ENCODE measurements at regions not wholly inside any gene's neighbourhood (a gene's known extent, or its start where the extent isn't known, plus 50 kb on each side); places are given as distances from the start of the nearest gene placed in this dataset.

DNA sequence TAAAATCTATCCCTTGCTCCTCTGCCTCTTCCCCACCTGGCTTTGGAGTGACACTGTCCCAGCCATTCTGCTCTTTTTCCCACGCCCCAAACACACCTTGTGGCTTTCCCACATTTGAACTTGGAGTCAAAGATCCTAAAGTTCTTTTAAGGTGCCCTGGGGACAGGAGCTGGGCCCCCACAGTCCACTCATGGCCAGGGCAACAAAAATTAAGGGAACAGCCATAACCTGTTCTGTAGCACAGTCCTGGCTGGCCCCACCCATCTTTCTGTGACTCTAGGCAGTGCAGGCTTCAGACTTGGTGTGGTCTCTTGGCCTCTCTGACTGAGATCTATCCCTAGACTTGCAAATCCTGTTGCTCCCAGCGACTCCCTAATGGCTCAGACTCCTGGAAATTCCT is 143.0 kb upstream of the MAGI3 start:
- 52 to 76% (median 73%) methylated on average over 2 of the region's 2 CpGs for WGBS, 3 donors
- no peak for FAIRE-seq

DNA sequence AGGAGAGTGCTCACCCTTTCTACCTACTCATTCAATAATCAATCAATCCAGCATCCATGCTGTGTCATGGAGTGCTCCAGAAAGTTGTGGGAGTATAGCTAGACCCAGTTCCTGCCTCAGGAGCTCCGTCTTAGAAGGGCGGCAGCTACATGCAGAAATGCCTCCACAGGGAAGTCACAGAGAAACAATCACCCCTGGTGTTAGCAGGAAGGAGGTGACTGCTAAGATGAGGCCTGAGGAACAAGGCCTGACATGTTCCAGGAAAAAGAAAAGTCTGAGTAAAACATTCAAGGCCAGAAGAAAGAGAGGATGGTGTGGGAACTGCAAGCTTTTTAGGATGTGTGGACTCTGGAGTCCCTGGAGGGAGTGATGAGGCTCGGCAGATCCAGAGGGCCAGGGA is 142.5 kb upstream of the MAGI3 start:
- peaks cover 0 to 45% (median 3%) of the 10 kb centered on the region in 3 donors for H3K4me1 ChIP-seq (ENCODE audit: control insufficient read depth in 3 of 3, insufficient read depth in 2 of 3, low read depth in 1 of 3, low read length in 2 of 3)
- H3K4me3 ChIP-seq (ENCODE audit: low read depth in 1 of 3, low read length in 3 of 3), result no peak overlapping the region
- WGBS, 3 donors, result 86 to 92% (median 87%) methylated on average over 3 of the region's 3 CpGs
- H3K27me3 ChIP-seq (ENCODE audit: control insufficient read depth in 3 of 3, insufficient read depth in 3 of 3, low read length in 3 of 3), result no peaks in the 10 kb centered on the region
- H3K9me3 ChIP-seq (ENCODE audit: control insufficient read depth in 2 of 2, insufficient read depth in 1 of 2, low read depth in 1 of 2, low read length in 1 of 2), result no peaks in the 10 kb centered on the region
- no peak overlapping the region for H3K27ac ChIP-seq (ENCODE audit: low read depth in 1 of 3, low read length in 2 of 3)
- FAIRE-seq (no peak), DNase-seq (no peak)
- H3K36me3 ChIP-seq (ENCODE audit: control insufficient read depth in 3 of 3, insufficient read depth in 2 of 3, low read depth in 1 of 3, low read length in 3 of 3), result no peaks in the 10 kb centered on the region

More for the DNA sequence above, 143.0 kb upstream of the MAGI3 start:
- no peaks in the 10 kb centered on the region for H3K9me3 ChIP-seq (ENCODE audit: control insufficient read depth in 2 of 2, insufficient read depth in 1 of 2, low read depth in 1 of 2, low read length in 1 of 2)
- no peaks in the 10 kb centered on the region for H3K36me3 ChIP-seq (ENCODE audit: control insufficient read depth in 3 of 3, insufficient read depth in 2 of 3, low read depth in 1 of 3, low read length in 3 of 3)
- DNase-seq, result peak in 1 of 2 donors; percentile 47
- no peaks in the 10 kb centered on the region for H3K27me3 ChIP-seq (ENCODE audit: control insufficient read depth in 3 of 3, insufficient read depth in 3 of 3, low read length in 3 of 3)
- no peak overlapping the region for H3K27ac ChIP-seq (ENCODE audit: low read depth in 1 of 3, low read length in 2 of 3)
- peaks cover 0 to 43% (median 3%) of the 10 kb centered on the region in 3 donors for H3K4me1 ChIP-seq (ENCODE audit: control insufficient read depth in 3 of 3, insufficient read depth in 2 of 3, low read depth in 1 of 3, low read length in 2 of 3)
- no peak overlapping the region for H3K4me3 ChIP-seq (ENCODE audit: low read depth in 1 of 3, low read length in 3 of 3)

DNA sequence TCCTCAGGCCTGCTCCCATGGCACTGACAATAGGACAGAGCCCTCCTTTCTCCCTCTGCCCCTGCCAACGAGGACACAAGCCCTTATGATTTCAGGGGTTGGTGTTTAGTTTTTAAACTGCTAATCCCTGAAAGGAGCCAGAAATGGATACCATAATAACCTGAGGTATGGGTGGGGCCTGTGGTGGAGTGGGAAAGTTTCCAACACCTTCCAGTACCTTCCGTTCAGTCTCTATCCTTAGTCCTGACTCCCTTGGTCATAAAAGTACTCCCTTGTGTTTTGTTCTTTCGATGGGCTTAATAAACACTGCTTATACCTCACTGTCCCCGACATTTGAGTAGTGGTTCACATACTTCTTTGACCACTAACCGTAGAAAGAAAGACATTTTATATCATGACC is 141.8 kb upstream of the MAGI3 start:
- no peaks in the 10 kb centered on the region for H3K27me3 ChIP-seq (ENCODE audit: control insufficient read depth in 3 of 3, insufficient read depth in 3 of 3, low read length in 3 of 3)
- 65 to 77% (median 74%) methylated on average over 5 of the region's 5 CpGs for WGBS, 3 donors
- no peak overlapping the region for H3K4me3 ChIP-seq (ENCODE audit: low read depth in 1 of 3, low read length in 3 of 3)
- H3K36me3 ChIP-seq (ENCODE audit: control insufficient read depth in 3 of 3, insufficient read depth in 2 of 3, low read depth in 1 of 3, low read length in 3 of 3), result no peaks in the 10 kb centered on the region
- no peaks in the 10 kb centered on the region for H3K9me3 ChIP-seq (ENCODE audit: control insufficient read depth in 2 of 2, insufficient read depth in 1 of 2, low read depth in 1 of 2, low read length in 1 of 2)
- no peak overlapping the region for H3K27ac ChIP-seq (ENCODE audit: low read depth in 1 of 3, low read length in 2 of 3)
- FAIRE-seq (no peak), DNase-seq (no peak)
- peaks cover 0 to 51% (median 0%) of the 10 kb centered on the region in 3 donors for H3K4me1 ChIP-seq (ENCODE audit: control insufficient read depth in 3 of 3, insufficient read depth in 2 of 3, low read depth in 1 of 3, low read length in 2 of 3)

DNA sequence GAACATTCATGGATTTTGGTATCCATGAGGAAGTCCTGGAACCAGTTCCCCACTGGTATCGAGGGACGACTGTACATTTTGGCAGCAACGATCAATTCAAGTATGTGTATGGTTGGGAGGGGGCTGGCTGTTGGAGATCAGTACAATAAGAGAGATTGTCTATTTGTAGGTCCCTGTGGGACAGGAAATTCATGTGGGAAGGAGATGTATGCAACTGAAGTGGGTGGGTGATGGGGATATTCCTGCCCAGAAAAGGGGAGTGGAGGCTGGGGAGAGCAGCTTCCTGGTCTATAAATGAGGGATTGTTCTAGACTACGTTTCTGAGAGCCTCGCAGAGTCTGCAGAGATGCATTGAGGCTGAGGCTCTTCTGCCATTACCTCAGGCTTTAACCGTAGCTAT is 140.2 kb upstream of the MAGI3 start:
- 72 to 80% (median 77%) methylated on average over 6 of the region's 6 CpGs for WGBS, 3 donors
- FAIRE-seq, result no peak

DNA sequence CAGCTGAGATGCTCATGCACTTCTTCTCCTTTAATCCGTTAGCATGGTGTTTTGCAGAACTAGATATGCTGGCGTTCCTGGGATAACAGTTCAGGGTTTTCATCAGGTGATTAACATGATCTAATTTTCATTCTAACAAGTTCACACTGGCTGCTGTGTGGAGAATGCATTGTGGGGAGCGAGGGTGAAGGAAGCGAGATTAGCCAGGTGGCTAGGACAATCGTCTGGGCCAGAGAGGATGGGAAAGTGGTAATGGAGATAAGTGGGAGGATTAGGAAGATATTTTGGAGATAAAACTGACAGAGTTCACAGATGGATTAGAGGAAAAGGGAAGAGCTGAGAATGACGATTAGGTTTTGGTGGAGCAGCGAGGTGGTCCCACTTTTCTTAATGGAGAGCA is 138.1 kb upstream of the MAGI3 start:
- Histone ChIP-seq H3K27me3 (ENCODE audit: control insufficient read depth in 3 of 3, insufficient read depth in 3 of 3, low read length in 3 of 3) (no peaks in the 10 kb centered on the region), H3K9me3 (ENCODE audit: control insufficient read depth in 2 of 2, insufficient read depth in 1 of 2, low read depth in 1 of 2, low read length in 1 of 2) (no peaks in the 10 kb centered on the region), H3K4me1 (ENCODE audit: control insufficient read depth in 3 of 3, insufficient read depth in 2 of 3, low read depth in 1 of 3, low read length in 2 of 3) (peaks cover 0 to 42% (median 0%) of the 10 kb centered on the region in 3 donors), H3K27ac (ENCODE audit: low read depth in 1 of 3, low read length in 2 of 3) (peak overlapping the region in 1 of 3 donors; percentile 51), H3K36me3 (ENCODE audit: control insufficient read depth in 3 of 3, insufficient read depth in 2 of 3, low read depth in 1 of 3, low read length in 3 of 3) (no peaks in the 10 kb centered on the region), H3K4me3 (ENCODE audit: low read depth in 1 of 3, low read length in 3 of 3) (no peak overlapping the region)
- no peak for FAIRE-seq
- no peak for DNase-seq
- 77 to 81% (median 79%) methylated on average over 7 of the region's 7 CpGs for WGBS, 3 donors

More for the DNA sequence above, 140.2 kb upstream of the MAGI3 start:
- Histone ChIP-seq H3K27me3 (ENCODE audit: control insufficient read depth in 3 of 3, insufficient read depth in 3 of 3, low read length in 3 of 3) (no peaks in the 10 kb centered on the region), H3K4me3 (ENCODE audit: low read depth in 1 of 3, low read length in 3 of 3) (no peak overlapping the region), H3K27ac (ENCODE audit: low read depth in 1 of 3, low read length in 2 of 3) (no peak overlapping the region), H3K9me3 (ENCODE audit: control insufficient read depth in 2 of 2, insufficient read depth in 1 of 2, low read depth in 1 of 2, low read length in 1 of 2) (no peaks in the 10 kb centered on the region), H3K4me1 (ENCODE audit: control insufficient read depth in 3 of 3, insufficient read depth in 2 of 3, low read depth in 1 of 3, low read length in 2 of 3) (peaks cover 0 to 41% (median 0%) of the 10 kb centered on the region in 3 donors), H3K36me3 (ENCODE audit: control insufficient read depth in 3 of 3, insufficient read depth in 2 of 3, low read depth in 1 of 3, low read length in 3 of 3) (no peaks in the 10 kb centered on the region)
- DNase-seq, result no peak

DNA sequence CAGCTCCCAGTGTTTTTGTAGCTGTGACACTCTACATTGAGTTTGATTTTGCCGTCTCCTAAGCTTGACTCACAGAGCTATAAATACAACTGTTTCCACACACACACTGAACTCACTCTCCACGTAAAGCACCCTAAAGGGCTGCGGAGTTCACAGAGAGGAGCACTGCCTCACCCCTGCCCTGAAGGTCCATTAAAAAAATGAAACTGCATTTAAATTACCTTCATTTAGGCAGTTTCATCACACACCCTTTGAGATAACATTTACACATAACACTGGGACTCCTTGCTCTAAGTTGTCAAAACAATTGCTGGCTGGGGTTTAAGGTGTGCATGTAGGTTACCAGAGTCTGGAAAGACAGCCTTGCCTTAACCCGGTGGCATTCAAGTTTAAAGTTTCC is 137.1 kb upstream of the MAGI3 start:
- Histone ChIP-seq H3K9me3 (ENCODE audit: control insufficient read depth in 2 of 2, insufficient read depth in 1 of 2, low read depth in 1 of 2, low read length in 1 of 2) (no peaks in the 10 kb centered on the region), H3K27ac (ENCODE audit: low read depth in 1 of 3, low read length in 2 of 3) (peak overlapping the region in 1 of 3 donors; percentile 51), H3K4me3 (ENCODE audit: low read depth in 1 of 3, low read length in 3 of 3) (no peak overlapping the region), H3K4me1 (ENCODE audit: control insufficient read depth in 3 of 3, insufficient read depth in 2 of 3, low read depth in 1 of 3, low read length in 2 of 3) (peaks cover 0 to 36% (median 0%) of the 10 kb centered on the region in 3 donors), H3K27me3 (ENCODE audit: control insufficient read depth in 3 of 3, insufficient read depth in 3 of 3, low read length in 3 of 3) (no peaks in the 10 kb centered on the region), H3K36me3 (ENCODE audit: control insufficient read depth in 3 of 3, insufficient read depth in 2 of 3, low read depth in 1 of 3, low read length in 3 of 3) (no peaks in the 10 kb centered on the region)
- 23 to 64% (median 38%) methylated on average over 4 of the region's 4 CpGs for WGBS, 3 donors
- DNase-seq, result peak; percentile 72 to 77
- FAIRE-seq, result no peak

DNA sequence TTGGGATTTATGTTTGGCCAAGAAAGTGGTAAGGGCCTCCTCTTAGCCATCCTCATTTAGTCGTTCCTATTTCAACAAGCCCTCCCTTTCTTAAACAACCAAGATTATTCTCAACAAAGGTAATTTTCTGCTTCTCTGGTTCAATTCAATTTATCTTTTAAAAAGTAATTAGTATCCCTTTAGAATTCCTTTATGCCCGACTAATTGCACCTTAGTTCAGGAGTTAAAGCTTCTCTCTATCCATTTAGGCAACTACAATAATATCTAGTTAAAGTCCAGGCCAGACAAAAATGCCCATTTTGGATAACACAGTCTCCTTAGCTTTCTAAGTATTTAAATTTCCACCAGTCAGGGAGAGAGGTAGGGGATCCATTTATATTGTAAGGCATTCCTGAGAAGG is 136.7 kb upstream of the MAGI3 start:
- Histone ChIP-seq H3K9me3 (ENCODE audit: control insufficient read depth in 2 of 2, insufficient read depth in 1 of 2, low read depth in 1 of 2, low read length in 1 of 2) (no peaks in the 10 kb centered on the region), H3K27me3 (ENCODE audit: control insufficient read depth in 3 of 3, insufficient read depth in 3 of 3, low read length in 3 of 3) (no peaks in the 10 kb centered on the region), H3K36me3 (ENCODE audit: control insufficient read depth in 3 of 3, insufficient read depth in 2 of 3, low read depth in 1 of 3, low read length in 3 of 3) (no peaks in the 10 kb centered on the region), H3K4me3 (ENCODE audit: low read depth in 1 of 3, low read length in 3 of 3) (no peak overlapping the region), H3K27ac (ENCODE audit: low read depth in 1 of 3, low read length in 2 of 3) (peak overlapping the region in 1 of 3 donors; percentile 51), H3K4me1 (ENCODE audit: control insufficient read depth in 3 of 3, insufficient read depth in 2 of 3, low read depth in 1 of 3, low read length in 2 of 3) (peaks cover 0 to 36% (median 0%) of the 10 kb centered on the region in 3 donors)
- WGBS, 3 donors, result 26 to 63% (median 42%) methylated on average over 2 of the region's 2 CpGs
- FAIRE-seq, result no peak
- no peak for DNase-seq

DNA sequence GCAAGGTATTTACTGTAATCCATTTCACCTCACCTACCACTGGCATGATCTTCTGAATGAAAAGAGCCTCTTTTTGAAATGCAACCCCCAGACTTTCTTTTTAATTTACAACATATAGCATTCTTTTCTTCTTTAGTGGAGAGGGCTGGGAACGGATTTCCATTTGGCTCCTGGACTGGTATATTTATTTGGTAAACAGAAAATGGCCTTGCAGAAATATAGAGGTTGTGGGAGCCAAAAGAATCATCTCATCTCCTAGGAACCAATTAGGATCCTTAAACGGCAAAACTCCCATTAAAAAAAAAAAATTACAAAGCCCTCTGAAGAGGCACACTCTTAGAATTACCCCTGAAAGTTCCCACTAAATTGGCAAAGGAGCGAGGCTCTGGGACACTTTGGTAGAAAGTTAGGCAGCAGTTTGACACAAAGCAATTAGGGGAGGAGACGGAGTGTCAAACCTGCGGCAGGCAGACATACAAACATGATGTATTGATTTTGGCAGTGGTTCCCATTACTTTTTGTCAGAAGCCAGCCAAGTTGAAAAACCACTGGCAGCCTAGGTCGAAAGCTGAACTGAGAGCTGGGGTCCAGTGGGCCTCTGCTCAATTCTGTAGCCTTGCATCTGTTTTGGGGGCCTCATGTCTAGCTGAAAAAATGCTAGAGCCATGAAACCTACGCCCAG is 135.1 kb upstream of the MAGI3 start:
- Histone ChIP-seq H3K27me3 (ENCODE audit: control insufficient read depth in 3 of 3, insufficient read depth in 3 of 3, low read length in 3 of 3) (no peaks in the 10 kb centered on the region), H3K27ac (ENCODE audit: low read depth in 1 of 3, low read length in 2 of 3) (peak overlapping the region in 2 of 3 donors; percentile 74), H3K4me1 (ENCODE audit: control insufficient read depth in 3 of 3, insufficient read depth in 2 of 3, low read depth in 1 of 3, low read length in 2 of 3) (peaks cover 0 to 36% (median 0%) of the 10 kb centered on the region in 3 donors), H3K36me3 (ENCODE audit: control insufficient read depth in 3 of 3, insufficient read depth in 2 of 3, low read depth in 1 of 3, low read length in 3 of 3) (no peaks in the 10 kb centered on the region), H3K4me3 (ENCODE audit: low read depth in 1 of 3, low read length in 3 of 3) (no peak overlapping the region), H3K9me3 (ENCODE audit: control insufficient read depth in 2 of 2, insufficient read depth in 1 of 2, low read depth in 1 of 2, low read length in 1 of 2) (no peaks in the 10 kb centered on the region)
- FAIRE-seq, result no peak
- 7 to 46% (median 28%) methylated on average over 7 of the region's 7 CpGs for WGBS, 3 donors
- DNase-seq, result no peak
